H1 (cell line): ENCODE measurements at regions not wholly inside any gene's neighbourhood (a gene's known extent, or its start where the extent isn't known, plus 50 kb on each side); places are given as distances from the start of the nearest gene placed in this dataset.

ENCODE experiments used
- CTCF ChIA-PET: fragments of 300-600 bp; sonication (Branson Sonifier 250); formaldehyde crosslinking; loops from one replicate; lab custom pipeline; 2021; ENCODE audit not compliant: partially characterized antibody; lab: Charles Lee
- POLR2A ChIA-PET: fragments of 300-600 bp; sonication (Branson Sonifier 250); formaldehyde crosslinking; loops from one replicate; lab custom pipeline; 2021; ENCODE audit warnings: inconsistent platforms; ENCODE audit not compliant: partially characterized antibody; lab: Charles Lee
- DNase-seq, 2 experiments: peaks; one replicate each; pipeline versions ENCODE4 v3.0.0 to v3.0.0-alpha.2; 2010 to 2022; ENCODE audit warnings: low spot score in 2 of 2, low read depth in 1 of 2, mixed read lengths in 1 of 2
- FAIRE-seq: peaks from 2 replicates; lab custom pipeline; 2011; peaks lifted over from hg19 to GRCh38; lab: Jason Lieb, UNC
- H2AFZ ChIP-seq: 2 replicates; pipeline ENCODE4 v1.8.1; 2012; ENCODE audit warnings: low read length, inconsistent platforms
- H2AK5ac ChIP-seq: 2 replicates; pipeline ENCODE4 v1.6.1; 2013; ENCODE audit warnings: low read depth, low read length
- H2BK120ac ChIP-seq: replicated peaks from 2 replicates; pipeline ENCODE3; 2013; ENCODE audit warnings: low read depth, low read length, inconsistent platforms
- H2BK12ac ChIP-seq: 2 replicates; pipeline ENCODE4 v1.6.1; 2013; ENCODE audit warnings: low read depth, low read length
- H2BK15ac ChIP-seq: 2 replicates; pipeline ENCODE4 v1.6.1; 2013; ENCODE audit warnings: low read length
- H2BK20ac ChIP-seq: 2 replicates; pipeline ENCODE4 v1.6.1; 2013; ENCODE audit warnings: low read length
- H2BK5ac ChIP-seq: 2 replicates; pipeline ENCODE4 v1.6.1; 2013; ENCODE audit warnings: low read depth, low read length
- H3K14ac ChIP-seq: 2 replicates; pipeline ENCODE4 v1.6.1; 2013; ENCODE audit warnings: inconsistent platforms; ENCODE audit not compliant: insufficient read length
- H3K18ac ChIP-seq: 2 replicates; pipeline ENCODE4 v1.6.1; 2013; ENCODE audit warnings: low read length; ENCODE audit errors: extremely low read depth
- H3K23ac ChIP-seq: 2 replicates; pipeline ENCODE4 v1.6.1; 2013; ENCODE audit warnings: inconsistent platforms; ENCODE audit not compliant: insufficient read length
- H3K23me2 ChIP-seq: 2 replicates; pipeline ENCODE4 v1.6.1; 2013; ENCODE audit warnings: low read depth, low read length
- H3K27ac ChIP-seq: 2 replicates; pipeline ENCODE4 v1.6.1; 2011; ENCODE audit warnings: low read depth, low read length, inconsistent platforms
- H3K27me3 ChIP-seq, 4 experiments: replicated peaks in 1 of 4; 1 replicate in 1 of 4; 2 replicates in 3 of 4; pipeline versions ENCODE4 v1.6.1 to v1.8.1; 2011 to 2013; ENCODE audit warnings: low read length in 3 of 4, mild to moderate bottlenecking in 3 of 4, inconsistent platforms in 2 of 4, mixed read lengths in 2 of 4, moderate library complexity in 1 of 4; ENCODE audit not compliant: control insufficient read depth in 3 of 4, insufficient read depth in 3 of 4; ENCODE audit errors: extremely low read depth in 1 of 4
- H3K36me3 ChIP-seq, 4 experiments: 2 replicates each; pipeline versions ENCODE4 v1.6.1 to v1.8.1; 2011 to 2013; ENCODE audit warnings: mild to moderate bottlenecking in 4 of 4, low read length in 3 of 4, moderate library complexity in 2 of 4, control low read depth in 1 of 4, inconsistent platforms in 1 of 4; ENCODE audit not compliant: insufficient read depth in 4 of 4, control insufficient read depth in 2 of 4
- H3K4ac ChIP-seq: replicated peaks from 2 replicates; pipeline ENCODE3; 2013; ENCODE audit warnings: low read length, low read depth, mixed read lengths, inconsistent platforms; ENCODE audit not compliant: insufficient read length
- H3K4me1 ChIP-seq, 4 experiments: replicated peaks in 1 of 4; 1 replicate in 1 of 4; 2 replicates in 3 of 4; pipeline versions ENCODE4 v1.6.1 to v1.8.1; 2011 to 2013; ENCODE audit warnings: low read length in 3 of 4, inconsistent platforms in 2 of 4, mixed read lengths in 1 of 4; ENCODE audit not compliant: insufficient read depth in 4 of 4, control insufficient read depth in 3 of 4
- H3K4me2 ChIP-seq, 2 experiments: 2 replicates each; pipeline versions ENCODE4 v1.6.1 to v1.8.1; 2011 to 2013; ENCODE audit warnings: low read depth in 2 of 2, low read length in 2 of 2, control low read depth in 1 of 2, inconsistent platforms in 1 of 2, mild to moderate bottlenecking in 1 of 2; ENCODE audit not compliant: insufficient read depth in 1 of 2
- H3K4me3 ChIP-seq, 4 experiments: fragments of 200-600, 300-600 bp in 1 of 4; sonication (generic), shearing (Covaris generic), sonication (Bioruptor Twin) in 1 of 4; 2 replicates each; pipeline versions ENCODE4 v1.5.1 to v1.8.1; 2011 to 2016; ENCODE audit warnings: low read length in 4 of 4, low read depth in 3 of 4, control low read depth in 2 of 4, inconsistent platforms in 2 of 4, mild to moderate bottlenecking in 2 of 4, mixed read lengths in 1 of 4, moderate library complexity in 1 of 4; ENCODE audit not compliant: insufficient read depth in 2 of 4; ENCODE audit errors: extremely low read depth in 1 of 4
- H3K56ac ChIP-seq: replicated peaks from 2 replicates; pipeline ENCODE3; 2013; ENCODE audit warnings: low read depth, mild to moderate bottlenecking, mixed read lengths, low read length, inconsistent platforms; ENCODE audit not compliant: insufficient read length
- H3K79me1 ChIP-seq: 2 replicates; pipeline ENCODE4 v1.6.1; 2013; ENCODE audit warnings: low read depth, low read length, control low read depth
- H3K79me2 ChIP-seq, 2 experiments: 2 replicates each; pipeline versions ENCODE4 v1.6.1 to v1.8.1; 2012 to 2013; ENCODE audit warnings: low read length in 2 of 2, mild to moderate bottlenecking in 2 of 2, inconsistent platforms in 1 of 2; ENCODE audit not compliant: insufficient read depth in 2 of 2, control insufficient read depth in 1 of 2
- H3K9ac ChIP-seq, 4 experiments: replicated peaks in 1 of 4; 1 replicate in 1 of 4; 2 replicates in 3 of 4; pipeline versions ENCODE4 v1.6.1 to v1.8.1; 2011 to 2013; ENCODE audit warnings: low read depth in 3 of 4, low read length in 3 of 4, control low read depth in 2 of 4, mild to moderate bottlenecking in 2 of 4, moderate library complexity in 2 of 4, inconsistent platforms in 1 of 4; ENCODE audit errors: extremely low read depth in 1 of 4
- H3K9me3 ChIP-seq, 2 experiments: 2 replicates each; pipeline versions ENCODE4 v1.6.1 to v1.8.1; 2012 to 2013; ENCODE audit warnings: mild to moderate bottlenecking in 2 of 2, moderate library complexity in 2 of 2, control low read depth in 1 of 2, inconsistent platforms in 1 of 2, low read depth in 1 of 2, low read length in 1 of 2, mixed read lengths in 1 of 2; ENCODE audit not compliant: insufficient read depth in 2 of 2
- H4K20me1 ChIP-seq, 2 experiments: replicated peaks in 1 of 2; 2 replicates each; pipeline versions ENCODE3 to v1.8.1; 2011 to 2013; ENCODE audit warnings: inconsistent platforms in 2 of 2, low read length in 2 of 2, mild to moderate bottlenecking in 1 of 2; ENCODE audit not compliant: insufficient read depth in 2 of 2, control insufficient read depth in 1 of 2
- H4K5ac ChIP-seq: 2 replicates; pipeline ENCODE4 v1.6.1; 2013; ENCODE audit warnings: low read length, low read depth, mixed read lengths, inconsistent platforms; ENCODE audit not compliant: insufficient read length
- H4K8ac ChIP-seq: 2 replicates; pipeline ENCODE4 v1.8.0; 2013; ENCODE audit warnings: mild to moderate bottlenecking, moderate library complexity, low read length, inconsistent platforms; ENCODE audit not compliant: insufficient read depth; ENCODE audit errors: extremely low read depth
- H4K91ac ChIP-seq: replicated peaks from 2 replicates; pipeline ENCODE3; 2013; ENCODE audit warnings: low read length, mixed read lengths, inconsistent platforms; ENCODE audit not compliant: insufficient read length
- NANOG ChIP-seq: IDR thresholded peaks from 2 replicates; pipeline ENCODE4 v1.6.1; 2011; ENCODE audit warnings: low read length, low read depth, mild to moderate bottlenecking, inconsistent platforms; ENCODE audit not compliant: insufficient read depth, poor library complexity, severe bottlenecking
- PHF8 ChIP-seq: fragments of 200-600 bp; sonication (generic); conservative IDR thresholded peaks from 2 replicates; pipeline ENCODE4 v1.7.1; 2012; ENCODE audit warnings: low read depth, mild to moderate bottlenecking, inconsistent platforms, low read length, moderate library complexity
- SP1 ChIP-seq: IDR thresholded peaks from 2 replicates; pipeline ENCODE4 v1.6.1; 2011; ENCODE audit warnings: low read depth, low read length
- WGBS, 2 experiments: shearing (Covaris generic) in 1 of 2; methylation state at CpG; one replicate each; pipeline versions ENCODE4 v1.1.6 to v1.1.7; 2013 to 2015; ENCODE audit warnings: low lambda C conversion rate in 2 of 2, mixed read lengths in 2 of 2, inconsistent platforms in 1 of 2, low coverage in 1 of 2, missing lambda C conversion rate in 1 of 2; ENCODE audit not compliant: insufficient replicate concordance in 2 of 2, insufficient coverage in 1 of 2, insufficient read length in 1 of 2; ENCODE audit errors: extremely low coverage in 1 of 2, missing lambda C conversion rate in 1 of 2; 5-methylcytosine and 5-hydroxymethylcytosine counted together

GRCh38 chr7:25970356-25970755, 181.6 kb upstream of the NFE2L3 start:
- Histone ChIP-seq H2AFZ (no peak overlapping the region), H3K4me1 (no peaks in the 10 kb centered on the region), H3K56ac (no peak overlapping the region), H2BK20ac (no peak overlapping the region), H3K18ac (no peak overlapping the region), H3K4me2 (no peak overlapping the region), H4K20me1 (no peaks in the 10 kb centered on the region), H3K79me1 (no peaks in the 10 kb centered on the region), H3K9me3 (no peaks in the 10 kb centered on the region), H2AK5ac (no peak overlapping the region), H4K8ac (no peak overlapping the region), H3K23ac (no peak overlapping the region), H2BK120ac (no peak overlapping the region), H3K36me3 (no peaks in the 10 kb centered on the region), H3K4me3 (no peak overlapping the region)
- WGBS, 2 experiments, result 82% methylated on average over 4 of the region's 4 CpGs; no CpG with 5 or more reads in 1 of the 2 experiments
- CTCF ChIA-PET, result no interaction called here
- TF ChIP-seq NANOG (no peak), SP1 (no peak), PHF8 (no peak)
- TF ChIP-seq, all 59 proteins: peak for 0
- Histone ChIP-seq H4K91ac (no peak overlapping the region), H3K27ac (no peak overlapping the region), H2BK15ac (no peak overlapping the region), H2BK5ac (no peak overlapping the region), H3K9ac (no peak overlapping the region), H3K14ac (no peak overlapping the region), H3K23me2 (no peaks in the 10 kb centered on the region), H2BK12ac (no peak overlapping the region), H3K4ac (no peak overlapping the region), H3K27me3 (no peaks in the 10 kb centered on the region), H4K5ac (no peak overlapping the region), H3K79me2 (no peaks in the 10 kb centered on the region)
- DNase-seq, result no peak
- no peak for FAIRE-seq
- POLR2A ChIA-PET, result no interaction called here
